ENCODE measurements at regions not wholly inside any gene's neighbourhood (a gene's known extent, or its start where the extent isn't known, plus 50 kb on each side); places are given as distances from the start of the nearest gene placed in this dataset.

DNA sequence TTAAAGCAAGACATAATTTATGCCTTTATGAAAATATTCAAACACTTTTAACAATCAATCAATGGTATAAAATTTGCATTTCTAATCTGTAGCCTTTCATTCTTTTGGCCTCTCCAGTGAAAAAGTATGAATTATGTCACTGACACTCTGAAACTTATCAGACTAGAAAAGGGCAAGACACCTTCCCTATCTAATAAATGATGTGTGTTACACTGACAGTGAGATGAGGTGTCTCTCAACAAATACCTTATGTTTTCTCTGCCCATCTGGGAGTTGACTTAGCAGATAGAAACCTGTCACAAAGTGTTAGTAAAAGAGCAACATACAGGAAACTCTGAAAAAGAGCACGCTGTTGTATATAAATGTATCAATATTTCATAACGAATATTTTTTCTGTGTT is 94.2 kb upstream of the TECRL start:
- no peak for DNase-seq (ENCODE audit: low read depth in 3 of 3, low spot score in 2 of 3)

DNA sequence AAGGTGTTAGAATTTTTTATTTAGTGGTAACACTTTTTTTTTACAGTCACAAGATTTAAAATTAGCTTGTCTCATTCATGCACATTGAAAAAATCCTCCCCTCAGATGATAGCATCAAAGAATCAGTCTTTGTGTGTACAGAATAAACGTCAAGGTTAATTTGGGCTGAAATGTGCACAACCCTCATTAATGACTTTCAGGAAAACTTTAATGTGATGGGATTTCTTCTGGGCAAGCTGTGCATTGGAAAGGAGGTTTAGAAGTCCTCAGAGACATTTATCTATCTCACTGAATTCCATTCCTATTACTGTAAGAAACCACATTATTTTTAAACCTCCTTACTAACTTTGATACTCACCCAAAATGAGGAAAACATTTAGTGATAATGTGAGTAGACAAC is 88.2 kb upstream of the TECRL start:
- no peak for DNase-seq (ENCODE audit: low read depth in 3 of 3, low spot score in 2 of 3)

DNA sequence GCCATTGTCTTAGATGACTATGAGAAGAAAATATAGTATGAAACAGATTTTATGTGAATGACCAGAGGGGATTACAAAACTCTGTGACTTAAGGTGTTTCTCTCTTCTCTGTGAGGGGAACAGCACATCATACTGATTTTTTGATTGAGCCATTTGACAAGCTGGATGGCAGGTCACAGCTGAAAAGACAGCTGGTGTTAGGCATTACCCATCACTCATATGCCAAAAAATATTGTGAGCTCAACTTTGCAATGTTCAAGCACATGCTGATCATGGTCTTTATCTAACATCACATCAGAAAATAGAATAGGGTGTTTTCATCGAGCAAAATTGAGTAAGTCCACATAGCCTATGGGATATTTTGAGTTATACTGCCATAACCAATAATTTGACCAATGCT is 86.7 kb upstream of the TECRL start:
- no peak for DNase-seq (ENCODE audit: low read depth in 3 of 3, low spot score in 2 of 3)

DNA sequence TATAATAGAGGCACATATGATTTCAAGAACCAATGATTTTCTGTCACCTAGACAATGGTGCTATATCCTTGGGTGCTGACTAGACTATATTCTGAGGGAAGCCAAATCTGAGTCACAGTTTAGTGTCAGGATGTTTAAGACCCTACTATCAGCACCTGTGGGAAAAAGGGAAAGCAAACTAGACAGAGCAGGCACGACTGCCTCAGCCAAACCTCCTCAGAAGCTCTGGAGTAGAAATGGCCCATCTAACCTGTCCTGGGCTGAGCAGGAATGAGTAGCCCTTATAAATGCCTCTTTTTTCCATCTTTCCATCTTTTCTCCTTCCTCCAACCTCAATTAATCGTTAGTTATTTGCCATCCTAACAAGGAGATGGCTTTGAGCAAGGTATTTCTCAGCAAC is 80.4 kb upstream of the TECRL start:
- DNase-seq (ENCODE audit: low read depth in 3 of 3, low spot score in 2 of 3): no peak

DNA sequence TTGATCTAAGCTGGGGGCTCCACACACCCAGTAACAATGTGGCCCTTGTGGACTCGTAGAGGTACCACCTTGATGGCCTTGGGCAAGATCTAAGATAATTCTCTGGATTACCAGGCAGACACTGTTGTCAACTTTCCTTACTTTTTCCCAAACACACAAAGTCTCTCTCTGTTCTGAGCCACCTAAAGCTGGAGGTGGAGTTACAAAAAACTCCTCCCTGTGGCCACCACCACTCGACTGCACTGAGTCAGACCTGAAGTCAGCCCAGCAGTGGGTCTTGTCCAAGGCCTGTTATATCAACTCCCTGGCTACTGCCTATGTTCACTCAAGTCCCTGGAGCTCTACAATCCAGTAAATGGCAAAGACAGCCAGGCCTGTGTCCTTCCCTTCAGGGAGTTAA is 70.1 kb upstream of the TECRL start:
- DNase-seq (ENCODE audit: low read depth in 3 of 3, low spot score in 2 of 3): no peak

DNA sequence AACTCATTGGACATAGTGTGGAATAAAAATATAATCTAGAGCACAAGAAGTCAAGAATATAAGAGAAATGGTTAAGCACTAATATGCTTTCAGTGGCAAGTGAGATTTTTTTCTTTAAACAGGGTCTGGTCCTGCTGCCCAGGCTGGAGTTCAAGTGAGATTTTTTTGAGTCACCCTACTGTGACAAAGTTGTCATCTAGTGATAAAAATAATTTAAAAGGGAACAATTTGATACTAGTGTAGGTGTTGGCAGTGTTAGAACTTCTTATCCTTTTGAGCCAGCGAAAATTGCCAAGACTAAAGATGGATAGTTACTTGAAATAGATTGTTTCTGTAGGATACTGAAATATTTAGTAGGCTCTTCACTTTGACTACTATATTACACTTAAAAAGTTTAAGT is 67.9 kb upstream of the TECRL start:
- no peak for DNase-seq (ENCODE audit: low read depth in 3 of 3, low spot score in 2 of 3)

DNA sequence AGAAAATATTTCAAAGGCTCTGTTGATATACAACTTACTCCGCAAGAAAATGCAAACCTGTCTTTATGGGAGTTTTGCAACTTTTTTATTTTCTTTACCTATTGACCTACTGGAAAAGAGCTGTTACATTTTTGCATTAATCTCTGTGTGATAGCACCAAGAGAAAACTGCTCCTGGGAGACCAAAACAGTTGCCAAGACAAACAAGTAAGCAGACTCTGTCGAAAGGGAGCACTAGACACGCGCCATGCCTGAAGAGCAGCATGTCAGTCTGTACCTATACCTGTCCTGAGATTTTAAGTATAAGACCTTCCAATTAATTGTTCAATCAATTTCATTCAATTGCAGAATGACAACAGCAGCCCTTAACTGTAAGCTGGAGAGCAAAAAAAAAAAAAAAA is 56.0 kb upstream of the TECRL start:
- DNase-seq (ENCODE audit: low read depth in 3 of 3, low spot score in 2 of 3): no peak

DNA sequence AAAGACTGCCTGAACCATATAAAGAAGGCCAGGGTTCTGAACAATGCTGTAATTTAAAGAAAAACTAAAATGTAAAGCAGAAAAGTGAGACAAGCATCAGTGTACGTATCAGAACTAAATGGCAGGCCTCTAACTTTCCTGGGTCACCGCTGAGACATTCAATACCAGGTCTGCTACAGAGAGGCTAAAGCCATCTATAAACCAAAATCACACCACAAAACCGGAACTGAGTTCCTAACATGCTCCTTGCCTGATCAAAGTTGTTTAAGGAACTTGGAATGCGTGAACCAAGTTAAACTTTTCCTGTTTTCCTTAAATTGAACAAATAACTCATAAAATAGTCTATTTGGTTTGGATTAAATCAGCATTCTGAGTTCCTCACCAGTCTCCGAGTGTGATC is 55.3 kb upstream of the TECRL start:
- peak in 1 of 3 donors; percentile 4 for DNase-seq (ENCODE audit: low read depth in 3 of 3, low spot score in 2 of 3)
